MCF 10A (cell line): ENCODE measurements at regions not wholly inside any gene's neighbourhood (a gene's known extent, or its start where the extent isn't known, plus 50 kb on each side); places are given as distances from the start of the nearest gene placed in this dataset.

Experiments used
- BruUV-seq: library from RNA; stranded (reverse); fragments of 400-500 nt; replicated peaks from 2 replicates; lab custom pipeline; 2021; lab: Mats Ljungman, UMichigan
- CTCF ChIA-PET: fragments of 300-600 bp; sonication (Branson Sonifier 250); formaldehyde crosslinking; extraction: SDS; loops from one replicate; lab custom pipeline; 2021; ENCODE audit warnings: antibody characterized with exemption, inconsistent platforms; lab: Yijun Ruan, JAX
- POLR2A ChIA-PET: fragments of 300-600, 350-650 bp; sonication (Branson Sonifier 250); formaldehyde crosslinking; extraction: SDS; loops from one replicate; lab custom pipeline; 2020; ENCODE audit warnings: antibody characterized with exemption, inconsistent platforms; lab: Yijun Ruan, JAX
- DNase-seq: peaks from one replicate; pipeline ENCODE4 v3.0.0-alpha.2; 2018; ENCODE audit not compliant: unreplicated experiment
- H3K27ac Mint-ChIP-seq: one replicate; pipeline ENCODE4 v1.8.0; 2022; ENCODE audit warnings: mild to moderate bottlenecking, low read depth, mixed read lengths; ENCODE audit not compliant: unreplicated experiment
- H3K27me3 Mint-ChIP-seq: one replicate; pipeline ENCODE4 v1.8.0; 2022; ENCODE audit warnings: mixed read lengths; ENCODE audit not compliant: insufficient read depth, unreplicated experiment
- H3K36me3 Mint-ChIP-seq: one replicate; pipeline ENCODE4 v1.8.0; 2022; ENCODE audit warnings: mild to moderate bottlenecking, moderate library complexity, mixed read lengths; ENCODE audit not compliant: insufficient read depth, unreplicated experiment
- H3K4me1 Mint-ChIP-seq: one replicate; pipeline ENCODE4 v1.8.0; 2022; ENCODE audit warnings: mixed read lengths; ENCODE audit not compliant: insufficient read depth, unreplicated experiment
- H3K4me3 Mint-ChIP-seq: one replicate; pipeline ENCODE4 v1.8.0; 2022; ENCODE audit warnings: mild to moderate bottlenecking, moderate library complexity, mixed read lengths; ENCODE audit not compliant: unreplicated experiment
- H3K9me3 Mint-ChIP-seq: one replicate; pipeline ENCODE4 v1.8.0; 2022; ENCODE audit warnings: mixed read lengths; ENCODE audit not compliant: unreplicated experiment
- intact Hi-C: fragments of 100-400 bp; cut with micrococcal nuclease; formaldehyde crosslinking; loops from 2 replicates; pipeline ENCODE4 v1.14.1; 2022
- TF ChIP-seq, protein P1 (sequence below): fragments of 200-600 bp; IDR thresholded peaks from one replicate; pipeline ENCODE4 v1.8.0; 2022; ENCODE audit warnings: antibody characterized with exemption, mild to moderate bottlenecking; ENCODE audit not compliant: unreplicated experiment

DNA sequence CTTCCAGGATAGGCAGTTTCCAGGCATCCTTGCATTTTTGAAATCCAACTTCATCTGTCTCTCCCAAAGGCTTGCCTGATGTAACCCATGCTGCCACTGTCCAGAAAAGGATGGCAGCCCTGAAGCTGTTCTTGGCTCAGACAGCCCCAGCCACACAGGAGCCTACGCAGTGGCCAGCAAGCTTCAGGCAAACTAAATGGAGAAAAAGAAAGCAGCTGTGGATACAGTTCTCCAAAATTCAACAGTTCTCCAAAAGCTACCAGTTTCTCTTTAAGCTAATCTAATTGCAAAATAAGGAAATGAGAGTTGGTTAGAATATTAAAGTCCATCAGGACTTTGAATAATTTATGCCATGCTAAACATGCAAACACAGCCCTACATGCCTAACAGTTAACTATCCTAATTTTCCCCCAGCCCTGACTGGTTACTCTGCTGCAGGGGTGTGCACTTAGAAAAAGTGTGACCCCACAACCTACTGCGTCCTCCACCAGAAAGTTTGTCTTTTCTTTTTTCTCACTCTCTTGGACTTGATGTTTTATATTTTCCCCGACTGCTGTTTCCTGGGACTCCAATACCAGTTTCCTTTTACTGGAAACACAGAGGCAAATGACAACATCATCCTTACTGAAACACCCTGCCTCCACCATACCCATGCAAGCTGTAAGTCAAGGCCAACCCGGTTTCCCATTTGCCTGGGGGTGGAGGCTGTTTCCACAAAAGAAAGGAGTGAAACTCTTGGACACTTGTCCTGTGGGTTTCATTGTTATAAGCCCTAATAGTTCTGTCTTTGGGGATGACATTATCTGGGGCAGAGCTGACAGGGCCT is 69.1 kb upstream of the OR5AN1 start:
- H3K27ac Mint-ChIP-seq, result no peak overlapping the region
- peaks cover 56% of the 10 kb centered on the region for H3K27me3 Mint-ChIP-seq
- peaks cover 3% of the 10 kb centered on the region for H3K4me1 Mint-ChIP-seq
- TF ChIP-seq, protein P1, sequence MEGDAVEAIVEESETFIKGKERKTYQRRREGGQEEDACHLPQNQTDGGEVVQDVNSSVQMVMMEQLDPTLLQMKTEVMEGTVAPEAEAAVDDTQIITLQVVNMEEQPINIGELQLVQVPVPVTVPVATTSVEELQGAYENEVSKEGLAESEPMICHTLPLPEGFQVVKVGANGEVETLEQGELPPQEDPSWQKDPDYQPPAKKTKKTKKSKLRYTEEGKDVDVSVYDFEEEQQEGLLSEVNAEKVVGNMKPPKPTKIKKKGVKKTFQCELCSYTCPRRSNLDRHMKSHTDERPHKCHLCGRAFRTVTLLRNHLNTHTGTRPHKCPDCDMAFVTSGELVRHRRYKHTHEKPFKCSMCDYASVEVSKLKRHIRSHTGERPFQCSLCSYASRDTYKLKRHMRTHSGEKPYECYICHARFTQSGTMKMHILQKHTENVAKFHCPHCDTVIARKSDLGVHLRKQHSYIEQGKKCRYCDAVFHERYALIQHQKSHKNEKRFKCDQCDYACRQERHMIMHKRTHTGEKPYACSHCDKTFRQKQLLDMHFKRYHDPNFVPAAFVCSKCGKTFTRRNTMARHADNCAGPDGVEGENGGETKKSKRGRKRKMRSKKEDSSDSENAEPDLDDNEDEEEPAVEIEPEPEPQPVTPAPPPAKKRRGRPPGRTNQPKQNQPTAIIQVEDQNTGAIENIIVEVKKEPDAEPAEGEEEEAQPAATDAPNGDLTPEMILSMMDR, result no peak
- no peaks in the 10 kb centered on the region for H3K36me3 Mint-ChIP-seq
- BruUV-seq, result no TSS peak
- ChIA-PET POLR2A (no interaction called here), CTCF (interaction anchor here (0.6 to 1.7 kb wide), 7 partner anchors 52 to 237 kb away, joined by 3 to 5 read pairs (median 4); partner anchors contain the start of gene DTX4)
- intact Hi-C loops, result loop anchor here (5.0 kb wide), 1 partner anchor 393 kb away; no protein-coding TSS in a partner anchor
- DNase-seq, result no peak
- no peak overlapping the region for H3K4me3 Mint-ChIP-seq
- no peaks in the 10 kb centered on the region for H3K9me3 Mint-ChIP-seq

DNA sequence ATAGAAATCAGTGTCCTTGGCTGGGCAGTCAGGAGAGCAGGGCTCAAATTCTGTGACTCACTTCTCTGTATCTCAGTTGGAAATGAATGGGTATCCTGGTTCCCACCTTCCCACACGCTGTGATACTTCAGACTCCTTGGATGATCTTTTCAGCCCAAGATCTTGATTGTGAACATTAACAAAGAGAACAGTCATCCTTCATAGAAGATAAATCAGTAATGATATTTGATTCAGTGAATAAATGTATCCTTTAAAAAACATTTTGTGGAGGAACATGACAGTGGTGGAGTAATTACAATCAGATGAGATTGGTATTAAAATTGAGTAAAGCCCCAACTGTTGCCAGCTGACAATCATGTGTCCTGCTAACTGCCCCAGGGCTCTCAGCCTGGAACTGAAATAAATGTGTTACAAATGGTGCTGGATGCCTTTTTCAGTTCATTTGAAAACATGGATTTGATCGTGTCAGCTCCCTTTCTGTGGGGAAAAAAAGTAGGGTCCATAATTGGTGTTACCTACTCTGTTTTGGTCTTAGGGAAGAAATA is 72.9 kb upstream of the OR5AN1 start:
- H3K27me3 Mint-ChIP-seq, result peaks cover 56% of the 10 kb centered on the region
- POLR2A ChIA-PET, result no interaction called here
- no peak overlapping the region for H3K27ac Mint-ChIP-seq
- no peak overlapping the region for H3K4me3 Mint-ChIP-seq
- intact Hi-C loops, result loop anchor here (2.0 kb wide), 1 partner anchor 145 kb away; no protein-coding TSS in a partner anchor
- no peaks in the 10 kb centered on the region for H3K36me3 Mint-ChIP-seq
- TF ChIP-seq, protein P1, result no peak
- CTCF ChIA-PET, result interaction anchor here (0.7 to 3.1 kb wide), 11 partner anchors 12 to 115 kb away, joined by 3 to 20 read pairs (median 3); partner anchors contain the start of gene DTX4
- H3K9me3 Mint-ChIP-seq, result no peaks in the 10 kb centered on the region
- peaks cover 7% of the 10 kb centered on the region for H3K4me1 Mint-ChIP-seq
- DNase-seq, result no peak
- no TSS peak for BruUV-seq

DNA sequence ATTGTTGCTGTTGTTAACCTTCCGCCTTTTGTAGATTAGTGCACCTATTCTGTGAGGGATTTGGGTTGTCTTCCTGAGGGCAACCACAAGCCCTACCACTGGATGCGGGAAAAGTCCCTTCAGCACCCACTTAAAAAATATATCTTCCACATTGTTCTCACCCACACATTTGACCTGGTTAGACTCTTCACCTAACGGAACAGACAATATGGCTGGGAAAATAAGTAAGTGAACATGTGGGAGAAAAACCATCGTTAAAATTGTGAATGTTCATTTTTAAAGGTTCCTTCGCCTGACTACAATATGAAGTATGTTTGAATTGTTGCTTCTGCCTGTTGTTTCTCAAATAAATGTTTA is 72.0 kb upstream of the MPEG1 start:
- no peak for DNase-seq
- H3K27ac Mint-ChIP-seq, result no peak overlapping the region
- no peak overlapping the region for H3K4me3 Mint-ChIP-seq
- H3K9me3 Mint-ChIP-seq, result no peaks in the 10 kb centered on the region
- H3K27me3 Mint-ChIP-seq, result peaks cover 51% of the 10 kb centered on the region
- no TSS peak for BruUV-seq
- ChIA-PET CTCF (interaction anchor here (1.6 to 3.1 kb wide), 3 partner anchors 16 to 114 kb away, joined by 3 to 20 read pairs (median 9); partner anchors contain the start of gene DTX4), POLR2A (no interaction called here)
- H3K4me1 Mint-ChIP-seq, result peaks cover 7% of the 10 kb centered on the region
- TF ChIP-seq, protein P1, result no peak
- no peaks in the 10 kb centered on the region for H3K36me3 Mint-ChIP-seq
- intact Hi-C loops, result loop anchor here (1.0 to 2.0 kb wide), 3 partner anchors 78 to 146 kb away; no protein-coding TSS in a partner anchor
